RWPE1 (cell line): ENCODE measurements at regions not wholly inside any gene's neighbourhood (a gene's known extent, or its start where the extent isn't known, plus 50 kb on each side); places are given as distances from the start of the nearest gene placed in this dataset.
"Not testable (repeated sequence)": the region's sequence is repeated elsewhere in the genome, so short reads cannot be mapped to it uniquely, and the experiment has no call there.

Experiments
- CTCF ChIA-PET: fragments of 350-600 bp; sonication (Branson Sonifier 250); formaldehyde crosslinking; extraction: SDS; loops from one replicate; lab custom pipeline; 2021; lab: Yijun Ruan, JAX
- POLR2A ChIA-PET: fragments of 400-600 bp; formaldehyde crosslinking; extraction: SDS; loops from one replicate; lab custom pipeline; 2020; ENCODE audit warnings: antibody characterized with exemption; ENCODE audit not compliant: low non-redundant PET; lab: Yijun Ruan, JAX
- DNase-seq: peaks from one replicate; pipeline ENCODE4 v3.0.0; 2012; ENCODE audit warnings: low spot score
- H3K27ac ChIP-seq: fragments of 450-650 bp; 2 replicates; pipeline ENCODE4 v1.5.1; 2017
- CTCF ChIP-seq: fragments of 450-650 bp; conservative IDR thresholded peaks from 2 replicates; pipeline ENCODE4 v1.5.1; 2017; ENCODE audit warnings: low read depth, mild to moderate bottlenecking

DNA sequence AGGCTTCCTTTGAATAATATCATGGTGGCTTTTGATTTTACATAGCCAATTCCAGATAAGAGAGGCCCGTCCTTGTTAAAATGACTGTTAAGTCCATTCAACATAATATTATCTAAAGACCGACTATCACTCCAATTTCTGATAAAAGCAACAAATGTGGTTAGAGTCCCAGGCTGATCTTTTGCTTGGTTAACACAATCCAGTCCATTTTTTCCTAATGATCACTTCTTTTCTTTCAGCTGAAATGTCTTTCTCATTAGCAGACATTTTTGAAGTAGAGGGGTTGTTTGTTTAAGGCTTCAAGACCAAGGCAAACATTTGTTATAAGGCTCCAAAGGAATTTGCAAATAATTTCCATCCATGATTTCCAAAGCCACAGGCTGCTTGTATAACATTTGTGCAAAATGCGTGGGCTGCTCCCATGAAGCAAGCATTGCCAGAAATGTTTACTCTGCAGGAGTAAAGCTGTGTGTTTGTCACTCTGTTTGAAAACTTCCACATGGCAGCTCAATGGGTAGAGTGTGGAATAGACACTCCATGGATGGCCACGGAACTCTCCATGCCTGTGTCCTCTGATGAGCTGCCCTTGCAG is 111.5 kb downstream of the PSMG1 start:
- no peak for TF ChIP-seq CTCF
- POLR2A ChIA-PET, result no interaction called here
- no peak for DNase-seq
- CTCF ChIA-PET, result no interaction called here
- no peak overlapping the region for H3K27ac ChIP-seq

GRCh38 chr21:39069856-39070255 is 113.4 kb downstream of the PSMG1 start:
- CTCF ChIA-PET, POLR2A ChIA-PET, DNase-seq, H3K27ac ChIP-seq: not testable (repeated sequence)

- H3K27ac ChIP-seq, result no peak overlapping the region
- no peak for TF ChIP-seq CTCF
- no peak for DNase-seq
- POLR2A ChIA-PET, result no interaction called here
- CTCF ChIA-PET, result no interaction called here
Measured at GRCh38 chr21:39066829-39067780, 116.1 kb downstream of the PSMG1 start.

DNA sequence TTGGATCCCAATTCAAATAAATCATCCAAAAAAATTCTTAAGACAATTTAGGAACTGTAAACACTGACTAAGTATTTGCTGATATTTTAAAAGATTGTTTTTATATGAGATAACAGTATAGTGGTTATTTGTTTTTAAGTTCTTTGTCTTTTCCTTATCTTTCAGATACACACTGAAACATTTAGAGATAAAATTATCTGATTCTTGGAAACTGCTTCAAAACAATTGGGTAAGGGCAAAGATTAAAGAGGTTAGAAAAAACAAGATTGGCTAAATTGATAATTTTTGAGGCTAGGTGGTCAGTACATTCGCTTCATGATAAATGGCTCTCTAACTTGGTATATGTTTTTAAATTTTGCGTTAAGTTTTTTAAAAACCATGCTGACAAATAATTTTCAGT is 117.3 kb downstream of the PSMG1 start:
- POLR2A ChIA-PET, result no interaction called here
- no peak overlapping the region for H3K27ac ChIP-seq
- TF ChIP-seq CTCF, result no peak
- CTCF ChIA-PET, result interaction anchor here (1.2 kb wide), 1 partner anchor 119 kb away, joined by 3 read pairs; no protein-coding TSS in a partner anchor
- DNase-seq, result no peak

- no peak overlapping the region for H3K27ac ChIP-seq
- DNase-seq, result no peak
- CTCF ChIA-PET, result interaction anchor here (0.6 to 1.2 kb wide), 2 partner anchors 49 to 120 kb away, joined by 3 to 4 read pairs; no protein-coding TSS in a partner anchor
- no peak for TF ChIP-seq CTCF
- POLR2A ChIA-PET, result no interaction called here
Measured at GRCh38 chr21:39064325-39065012, 118.8 kb downstream of the PSMG1 start.

DNA sequence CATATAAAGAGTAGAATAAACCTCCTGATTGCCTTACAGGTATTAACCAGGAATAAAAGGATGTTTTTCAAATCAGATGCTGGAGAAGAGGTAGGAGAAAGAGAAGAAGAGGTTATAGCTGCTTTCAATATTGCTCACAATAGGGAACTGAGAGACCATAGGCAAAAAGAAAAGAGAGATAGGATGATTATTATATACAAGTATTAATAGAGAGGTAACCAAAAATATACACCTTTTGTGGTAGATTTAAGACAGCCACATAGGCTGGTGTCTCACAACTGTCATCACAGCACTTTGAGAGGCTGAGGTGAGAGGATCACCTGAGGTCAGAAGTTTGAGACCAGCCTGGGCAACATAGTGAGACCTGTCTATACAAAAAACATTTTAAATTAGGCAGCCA is 119.7 kb downstream of the PSMG1 start:
- TF ChIP-seq CTCF, result no peak
- no peak overlapping the region for H3K27ac ChIP-seq
- ChIA-PET POLR2A (no interaction called here), CTCF (no interaction called here)
- no peak for DNase-seq
